Renal cortex interstitium (tissue), 11 donors: ENCODE measurements at regions not wholly inside any gene's neighbourhood (a gene's known extent, or its start where the extent isn't known, plus 50 kb on each side); places are given as distances from the start of the nearest gene placed in this dataset.

Experiments used
- DNase-seq, 11 donors: peaks; one replicate each; pipeline ENCODE4 v3.0.0-alpha.2; 2013; ENCODE audit warnings: low read depth in 9 of 11, low spot score in 4 of 11; ENCODE audit errors: extremely low read depth in 1 of 11

DNA sequence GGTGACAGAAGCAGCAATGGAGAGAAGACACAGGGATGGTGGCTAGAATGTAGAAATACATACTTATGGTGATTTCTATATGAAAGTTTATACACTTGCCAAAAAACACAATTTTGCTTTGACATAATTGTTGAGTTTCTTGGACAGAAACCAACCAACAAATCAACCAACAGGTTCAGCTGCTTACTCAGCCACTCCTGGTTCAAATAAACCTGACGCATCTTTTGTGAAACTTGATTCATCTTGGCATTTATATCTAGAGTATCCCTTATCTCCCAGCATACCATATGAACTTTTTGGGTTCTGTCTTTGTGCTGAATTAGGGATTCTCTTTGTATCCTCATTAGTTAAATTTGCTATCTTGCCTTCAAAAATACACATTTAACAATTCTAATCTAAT is 54.1 kb upstream of the ERBB4 start:
- no peak for DNase-seq
